Chondrocyte (in vitro differentiated cells): ENCODE measurements at regions not wholly inside any gene's neighbourhood (a gene's known extent, or its start where the extent isn't known, plus 50 kb on each side); places are given as distances from the start of the nearest gene placed in this dataset.

Experiments
- DNase-seq: peaks from one replicate; pipeline ENCODE4 v3.0.0; 2021; ENCODE audit warnings: mixed read lengths, low spot score
- H3K27ac Mint-ChIP-seq: one replicate; pipeline ENCODE4 v1.8.0; 2021; ENCODE audit warnings: mild to moderate bottlenecking, moderate library complexity, mixed read lengths; ENCODE audit not compliant: unreplicated experiment
- H3K27me3 Mint-ChIP-seq: 2 replicates; pipeline ENCODE4 v1.8.0; 2021; ENCODE audit warnings: low read depth, mixed read lengths
- H3K36me3 Mint-ChIP-seq: 2 replicates; pipeline ENCODE4 v1.8.0; 2021; ENCODE audit warnings: low read depth, mixed read lengths
- H3K4me1 Mint-ChIP-seq: 2 replicates; pipeline ENCODE4 v1.8.0; 2021; ENCODE audit warnings: low read depth, mild to moderate bottlenecking, mixed read lengths
- H3K4me3 Mint-ChIP-seq: one replicate; pipeline ENCODE4 v1.8.0; 2021; ENCODE audit warnings: mild to moderate bottlenecking, moderate library complexity, mixed read lengths; ENCODE audit not compliant: unreplicated experiment
- H3K9me3 Mint-ChIP-seq: 2 replicates; pipeline ENCODE4 v1.8.0; 2021; ENCODE audit warnings: low read depth, mixed read lengths
- TF ChIP-seq, protein P1 (sequence below): fragments of 200-600 bp; sonication (generic); IDR thresholded peaks from 2 replicates; pipeline ENCODE4 v1.5.0; 2021; ENCODE audit warnings: antibody characterized with exemption, mild to moderate bottlenecking, moderate library complexity

- no peaks in the 10 kb centered on the region for H3K36me3 Mint-ChIP-seq
- no peaks in the 10 kb centered on the region for H3K4me1 Mint-ChIP-seq
- H3K9me3 Mint-ChIP-seq = no peaks in the 10 kb centered on the region
- H3K27ac Mint-ChIP-seq = no peak overlapping the region
- DNase-seq = no peak
- H3K27me3 Mint-ChIP-seq = peaks cover 12% of the 10 kb centered on the region
- no peak overlapping the region for H3K4me3 Mint-ChIP-seq
- TF ChIP-seq, protein P1, sequence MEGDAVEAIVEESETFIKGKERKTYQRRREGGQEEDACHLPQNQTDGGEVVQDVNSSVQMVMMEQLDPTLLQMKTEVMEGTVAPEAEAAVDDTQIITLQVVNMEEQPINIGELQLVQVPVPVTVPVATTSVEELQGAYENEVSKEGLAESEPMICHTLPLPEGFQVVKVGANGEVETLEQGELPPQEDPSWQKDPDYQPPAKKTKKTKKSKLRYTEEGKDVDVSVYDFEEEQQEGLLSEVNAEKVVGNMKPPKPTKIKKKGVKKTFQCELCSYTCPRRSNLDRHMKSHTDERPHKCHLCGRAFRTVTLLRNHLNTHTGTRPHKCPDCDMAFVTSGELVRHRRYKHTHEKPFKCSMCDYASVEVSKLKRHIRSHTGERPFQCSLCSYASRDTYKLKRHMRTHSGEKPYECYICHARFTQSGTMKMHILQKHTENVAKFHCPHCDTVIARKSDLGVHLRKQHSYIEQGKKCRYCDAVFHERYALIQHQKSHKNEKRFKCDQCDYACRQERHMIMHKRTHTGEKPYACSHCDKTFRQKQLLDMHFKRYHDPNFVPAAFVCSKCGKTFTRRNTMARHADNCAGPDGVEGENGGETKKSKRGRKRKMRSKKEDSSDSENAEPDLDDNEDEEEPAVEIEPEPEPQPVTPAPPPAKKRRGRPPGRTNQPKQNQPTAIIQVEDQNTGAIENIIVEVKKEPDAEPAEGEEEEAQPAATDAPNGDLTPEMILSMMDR = no peak
Measured at GRCh38 chr9:84586662-84587061, 82.9 kb upstream of the NTRK2 start.

GRCh38 chr9:84587153-84587552 is 82.4 kb upstream of the NTRK2 start:
- Mint-ChIP-seq H3K27ac (no peak overlapping the region), H3K9me3 (no peaks in the 10 kb centered on the region)

GRCh38 chr9:84589542-84589941 is 80.0 kb upstream of the NTRK2 start:
- TF ChIP-seq, protein P1 = no peak
- Mint-ChIP-seq H3K27me3 (peaks cover 6% of the 10 kb centered on the region), H3K4me1 (no peaks in the 10 kb centered on the region), H3K36me3 (no peaks in the 10 kb centered on the region), H3K27ac (no peak overlapping the region), H3K9me3 (no peaks in the 10 kb centered on the region), H3K4me3 (no peak overlapping the region)
- DNase-seq = no peak

More at GRCh38 chr9:84587153-84587552, 82.4 kb upstream of the NTRK2 start:
- TF ChIP-seq, protein P1 = no peak
- DNase-seq = no peak
- Mint-ChIP-seq H3K27me3 (peaks cover 10% of the 10 kb centered on the region), H3K4me1 (no peaks in the 10 kb centered on the region), H3K36me3 (no peaks in the 10 kb centered on the region), H3K4me3 (no peak overlapping the region)

DNA sequence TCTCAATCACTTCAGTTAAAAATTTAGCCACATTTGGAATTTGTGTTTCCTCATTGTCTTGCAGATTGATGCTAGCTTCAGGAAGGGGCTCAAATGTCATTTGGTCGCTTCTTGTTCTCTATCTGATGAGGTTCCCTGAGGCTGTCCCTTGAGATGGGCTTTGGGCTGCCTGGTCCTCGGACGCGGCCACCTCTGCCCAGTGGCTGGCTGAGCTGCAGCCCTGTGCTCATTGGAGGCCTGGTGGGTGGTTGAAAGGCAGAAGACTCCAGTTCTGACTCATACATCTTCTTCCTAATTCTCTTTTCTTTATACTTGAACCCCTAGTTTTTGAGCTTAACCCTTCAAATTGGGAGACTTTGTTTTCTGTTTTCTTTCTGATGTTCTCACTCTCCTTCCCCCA is 78.8 kb upstream of the NTRK2 start:
- Mint-ChIP-seq H3K27me3 (peaks cover 6% of the 10 kb centered on the region), H3K4me3 (no peak overlapping the region), H3K36me3 (no peaks in the 10 kb centered on the region), H3K4me1 (no peaks in the 10 kb centered on the region), H3K27ac (no peak overlapping the region), H3K9me3 (no peaks in the 10 kb centered on the region)
- DNase-seq = no peak
- TF ChIP-seq, protein P1 = no peak

DNA sequence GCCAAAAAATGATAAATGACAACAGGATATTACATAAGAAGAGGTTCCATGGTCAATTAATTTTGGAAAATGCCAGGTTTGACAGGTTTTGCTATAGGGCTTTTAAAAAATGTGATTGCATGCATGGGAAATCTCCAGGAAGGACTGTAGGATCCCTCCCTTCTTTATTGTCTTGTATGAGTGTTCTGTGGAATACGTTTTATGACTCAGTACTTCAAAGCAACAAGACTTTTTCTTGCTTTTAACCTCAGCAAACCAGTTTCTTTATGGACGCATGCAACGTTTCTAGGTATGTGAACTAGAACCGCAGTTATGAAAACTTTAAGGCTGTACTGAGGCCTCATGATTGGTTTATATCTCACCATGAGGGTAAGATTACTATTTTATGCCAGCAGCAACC is 76.6 kb upstream of the NTRK2 start:
- no peak overlapping the region for H3K27ac Mint-ChIP-seq
- TF ChIP-seq, protein P1 = no peak
- H3K27me3 Mint-ChIP-seq = peaks cover 10% of the 10 kb centered on the region
- H3K9me3 Mint-ChIP-seq = peaks cover 3% of the 10 kb centered on the region
- no peaks in the 10 kb centered on the region for H3K36me3 Mint-ChIP-seq
- H3K4me1 Mint-ChIP-seq = no peaks in the 10 kb centered on the region
- no peak overlapping the region for H3K4me3 Mint-ChIP-seq
- no peak for DNase-seq
